HEK293T (cell line): ENCODE measurements at regions not wholly inside any gene's neighbourhood (a gene's known extent, or its start where the extent isn't known, plus 50 kb on each side); places are given as distances from the start of the nearest gene placed in this dataset.
"Not testable (repeated sequence)": the region's sequence is repeated elsewhere in the genome, so short reads cannot be mapped to it uniquely, and the experiment has no call there.

Source experiments
- CTCF ChIA-PET: fragments of 350-600 bp; formaldehyde crosslinking; extraction: SDS; loops from one replicate; lab custom pipeline; 2021; ENCODE audit warnings: antibody characterized with exemption, inconsistent platforms; lab: Yijun Ruan, JAX
- POLR2A ChIA-PET: fragments of 350-600 bp; formaldehyde crosslinking; extraction: SDS; loops from one replicate; lab custom pipeline; 2020; ENCODE audit warnings: antibody characterized with exemption, inconsistent platforms; lab: Yijun Ruan, JAX
- DNase-seq: peaks from one replicate; pipeline ENCODE4 v3.0.0; 2012; ENCODE audit warnings: mixed read lengths; ENCODE audit errors: extremely low spot score
- ARNT ChIP-seq: fragments of 450-650 bp; IDR thresholded peaks from 2 replicates; pipeline ENCODE4 v1.6.1; 2017; ENCODE audit warnings: mild to moderate bottlenecking
- BHLHE40 ChIP-seq: fragments of 450-650 bp; IDR thresholded peaks from 2 replicates; pipeline ENCODE4 v1.6.1; 2016; ENCODE audit warnings: mild to moderate bottlenecking, moderate library complexity, borderline replicate concordance
- CTBP1 ChIP-seq: fragments of 450-650 bp; IDR thresholded peaks from 2 replicates; pipeline ENCODE4 v1.6.1; 2016; ENCODE audit warnings: borderline replicate concordance
- ELF4 ChIP-seq: fragments of 450-650 bp; IDR thresholded peaks from 2 replicates; pipeline ENCODE4 v1.6.1; 2017; ENCODE audit warnings: antibody characterized with exemption
- FOXA1 ChIP-seq: fragments of 450-650 bp; IDR thresholded peaks from 2 replicates; pipeline ENCODE4 v1.6.1; 2016; ENCODE audit warnings: mild to moderate bottlenecking
- FOXK2 ChIP-seq: fragments of 450-650 bp; IDR thresholded peaks from 2 replicates; pipeline ENCODE4 v1.6.1; 2016; ENCODE audit warnings: mild to moderate bottlenecking
- FOXM1 ChIP-seq: fragments of 450-650 bp; IDR thresholded peaks from 2 replicates; pipeline ENCODE4 v1.6.1; 2017; ENCODE audit warnings: mild to moderate bottlenecking, borderline replicate concordance
- HDGF ChIP-seq: fragments of 450-650 bp; IDR thresholded peaks from 2 replicates; pipeline ENCODE4 v1.6.1; 2017; ENCODE audit warnings: antibody characterized with exemption, borderline replicate concordance
- L3MBTL2 ChIP-seq: fragments of 450-650 bp; conservative IDR thresholded peaks from 2 replicates; pipeline ENCODE4 v1.6.1; 2016; ENCODE audit warnings: mild to moderate bottlenecking
- LEF1 ChIP-seq: fragments of 450-650 bp; IDR thresholded peaks from 2 replicates; pipeline ENCODE4 v1.6.1; 2017; ENCODE audit warnings: mild to moderate bottlenecking, borderline replicate concordance
- NFRKB ChIP-seq: fragments of 450-650 bp; IDR thresholded peaks from 2 replicates; pipeline ENCODE4 v1.6.1; 2016; ENCODE audit warnings: mild to moderate bottlenecking, moderate library complexity
- SP1 ChIP-seq: fragments of 450-650 bp; IDR thresholded peaks from 2 replicates; pipeline ENCODE4 v1.6.1; 2017
- SUZ12 ChIP-seq: fragments of 450-650 bp; IDR thresholded peaks from 2 replicates; pipeline ENCODE4 v1.6.1; 2016; ENCODE audit warnings: mild to moderate bottlenecking
- TARDBP ChIP-seq: fragments of 450-650 bp; IDR thresholded peaks from 2 replicates; pipeline ENCODE4 v1.6.1; 2016
- ZNF384 ChIP-seq: fragments of 450-650 bp; IDR thresholded peaks from 2 replicates; pipeline ENCODE4 v1.6.1; 2016
- TF ChIP-seq, protein P1 (sequence below): fragments of 450-650 bp; IDR thresholded peaks from 2 replicates; pipeline ENCODE4 v1.6.1; 2016

DNA sequence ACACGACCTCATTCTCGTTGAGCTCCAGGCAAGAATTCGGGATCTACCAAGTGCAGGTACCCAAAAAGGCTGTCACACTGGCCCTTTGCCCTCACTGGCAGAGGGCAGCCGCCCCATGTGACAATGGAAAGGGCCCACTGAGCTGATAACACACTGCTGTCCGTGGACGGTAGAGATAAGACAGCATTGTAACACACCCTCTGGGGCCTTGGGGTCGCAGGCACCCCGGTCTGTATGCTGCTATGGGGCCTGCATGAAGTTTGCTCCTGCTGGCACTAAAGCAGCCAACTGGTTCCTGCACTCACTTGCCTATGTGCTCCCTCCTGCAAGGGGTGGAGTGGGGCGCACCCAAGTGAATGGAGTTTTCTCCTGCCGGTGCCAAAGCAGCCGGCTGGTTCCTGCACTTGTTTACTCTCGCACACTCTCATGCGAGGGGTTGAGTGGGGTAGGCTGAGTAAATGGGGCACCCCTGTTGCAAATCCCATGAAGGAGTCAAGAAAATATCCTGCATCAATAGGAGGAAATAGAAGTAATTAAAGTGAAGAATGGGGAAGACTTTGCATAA is 477.9 kb downstream of the ATP23 start:
- TF ChIP-seq ELF4 (no peak), SUZ12 (no peak), FOXM1 (no peak), L3MBTL2 (no peak), ZNF384 (no peak), SP1 (no peak), NFRKB (no peak), ARNT (no peak), TARDBP (no peak), CTBP1 (no peak), BHLHE40 (no peak), LEF1 (no peak), FOXA1 (no peak)
- CTCF ChIA-PET: interaction anchor here (1.5 kb wide), 1 partner anchor 21 kb away, joined by 3 read pairs; no protein-coding TSS in a partner anchor
- DNase-seq: no peak
- POLR2A ChIA-PET: no interaction called here

DNA sequence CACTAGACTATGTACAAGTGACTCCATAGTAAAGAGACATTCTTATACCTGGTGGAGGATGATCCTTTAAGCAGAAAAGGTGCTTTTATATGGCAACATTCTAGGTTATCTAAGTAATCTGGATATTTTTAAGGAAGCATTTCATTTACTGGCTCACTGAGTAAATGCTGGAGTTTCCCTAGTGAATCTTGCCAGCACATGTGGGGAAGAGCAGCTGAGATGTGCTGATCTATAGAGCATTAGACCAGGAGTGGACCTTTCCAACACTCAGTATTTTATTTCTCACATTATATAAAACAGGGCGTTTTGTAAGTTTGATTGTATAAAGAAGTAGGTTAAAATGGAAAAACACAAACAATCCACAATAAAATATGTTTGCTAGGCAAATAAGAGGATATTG is 478.5 kb downstream of the ATP23 start:
- ChIA-PET CTCF (no interaction called here), POLR2A (no interaction called here)
- TF ChIP-seq FOXA1 (no peak), HDGF (no peak), BHLHE40 (no peak), L3MBTL2 (no peak), FOXK2 (no peak), FOXM1 (no peak)
- TF ChIP-seq, protein P1, sequence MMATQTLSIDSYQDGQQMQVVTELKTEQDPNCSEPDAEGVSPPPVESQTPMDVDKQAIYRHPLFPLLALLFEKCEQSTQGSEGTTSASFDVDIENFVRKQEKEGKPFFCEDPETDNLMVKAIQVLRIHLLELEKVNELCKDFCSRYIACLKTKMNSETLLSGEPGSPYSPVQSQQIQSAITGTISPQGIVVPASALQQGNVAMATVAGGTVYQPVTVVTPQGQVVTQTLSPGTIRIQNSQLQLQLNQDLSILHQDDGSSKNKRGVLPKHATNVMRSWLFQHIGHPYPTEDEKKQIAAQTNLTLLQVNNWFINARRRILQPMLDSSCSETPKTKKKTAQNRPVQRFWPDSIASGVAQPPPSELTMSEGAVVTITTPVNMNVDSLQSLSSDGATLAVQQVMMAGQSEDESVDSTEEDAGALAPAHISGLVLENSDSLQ: no peak
- DNase-seq: no peak

DNA sequence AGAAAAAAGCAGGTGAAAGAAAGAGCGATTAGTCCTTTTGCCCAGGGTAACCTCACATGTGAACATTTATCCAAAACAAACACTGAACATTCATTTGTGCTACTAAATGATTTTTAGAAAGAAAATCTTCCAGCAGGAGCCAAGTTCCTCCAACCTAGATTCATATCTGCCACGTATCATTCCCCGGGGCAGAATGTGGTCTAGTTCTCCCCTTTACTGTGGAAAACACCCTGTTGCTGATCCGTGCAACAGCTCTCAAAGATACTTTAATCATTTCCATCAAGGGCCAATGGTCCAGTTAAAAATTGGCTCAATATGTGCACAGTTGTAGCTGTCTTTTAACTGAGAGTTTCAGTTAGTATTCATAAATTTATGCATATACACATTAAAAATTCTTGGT is 479.1 kb downstream of the ATP23 start:
- CTCF ChIA-PET: no interaction called here
- no peak for DNase-seq
- POLR2A ChIA-PET: no interaction called here
- TF ChIP-seq CTBP1: no peak
- TF ChIP-seq NFRKB: no peak
- no peak for TF ChIP-seq FOXK2
- TF ChIP-seq HDGF: no peak
- TF ChIP-seq ZNF384: no peak
- TF ChIP-seq ELF4: no peak
- TF ChIP-seq, protein P1: no peak
- TF ChIP-seq LEF1: no peak
- no peak for TF ChIP-seq SP1
- no peak for TF ChIP-seq SUZ12
- no peak for TF ChIP-seq FOXA1
- TF ChIP-seq L3MBTL2: no peak
- TF ChIP-seq BHLHE40: no peak
- TF ChIP-seq ARNT: no peak
- no peak for TF ChIP-seq TARDBP
- no peak for TF ChIP-seq FOXM1

- DNase-seq: no peak
- ChIA-PET POLR2A (interaction anchor here (0.8 kb wide), 1 partner anchor 18 kb away, joined by 3 read pairs; no protein-coding TSS in a partner anchor), CTCF (no interaction called here)
- TF ChIP-seq BHLHE40: no peak
- no peak for TF ChIP-seq HDGF
- no peak for TF ChIP-seq LEF1
- TF ChIP-seq ELF4: no peak
Observed at GRCh38 chr12:58421990-58422389, 480.6 kb downstream of the ATP23 start.

GRCh38 chr12:58424735-58425392 is 483.5 kb downstream of the ATP23 start:
- ChIA-PET POLR2A (no interaction called here), CTCF (no interaction called here)
- no peak for DNase-seq
- no peak for TF ChIP-seq FOXK2
- TF ChIP-seq CTBP1: no peak
- no peak for TF ChIP-seq LEF1
- no peak for TF ChIP-seq FOXA1
- TF ChIP-seq SUZ12: no peak
- TF ChIP-seq L3MBTL2: no peak
- TF ChIP-seq ELF4: no peak
- TF ChIP-seq BHLHE40: no peak
- TF ChIP-seq ARNT: no peak
- no peak for TF ChIP-seq NFRKB
- TF ChIP-seq FOXM1: no peak
- TF ChIP-seq, protein P1: no peak

DNA sequence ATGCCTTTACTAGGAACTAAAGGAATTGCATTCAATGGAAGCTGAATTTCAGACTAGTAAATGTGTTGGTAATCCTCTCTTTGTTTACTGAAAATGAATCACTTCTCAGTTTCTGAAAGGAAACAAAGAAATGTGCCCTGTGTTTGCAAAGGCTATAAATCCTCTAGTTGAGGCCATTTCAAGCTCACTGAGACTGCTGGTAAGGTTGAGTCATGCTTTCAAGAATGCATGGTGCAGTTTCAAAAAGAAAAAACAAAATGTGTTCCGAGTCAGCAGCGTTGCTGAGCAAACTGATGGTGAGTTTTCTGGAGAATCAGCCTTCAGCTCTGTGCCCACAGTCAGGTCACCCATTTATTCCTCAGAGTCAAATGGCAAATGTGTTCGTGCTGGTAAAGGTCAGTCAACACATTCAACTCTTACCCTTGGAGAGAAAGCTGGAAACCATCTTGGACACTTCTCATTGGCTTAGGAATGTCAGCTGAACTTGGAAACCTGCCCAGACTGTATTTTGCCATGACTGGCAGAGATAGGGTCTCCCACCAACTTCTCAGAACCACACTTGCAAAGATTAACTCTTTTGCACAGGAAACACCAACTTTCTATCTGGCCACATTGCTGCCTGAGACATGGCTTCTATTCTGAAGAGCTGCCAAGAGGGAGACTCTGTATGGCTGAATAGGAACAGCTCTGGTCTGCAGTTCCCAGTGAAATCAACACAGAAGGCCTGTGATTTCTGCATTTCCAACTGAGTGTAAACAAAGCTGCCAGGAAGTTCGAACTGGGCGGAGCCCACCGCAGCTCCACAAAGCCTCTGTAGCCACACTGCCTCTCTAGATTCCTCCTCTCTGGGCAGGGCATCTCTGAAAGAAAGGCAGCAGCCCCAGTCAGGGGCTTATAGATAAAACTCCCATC is 484.4 kb downstream of the ATP23 start:
- ChIA-PET POLR2A (no interaction called here), CTCF (interaction anchor here (0.9 kb wide), 1 partner anchor 115 kb away, joined by 3 read pairs; no protein-coding TSS in a partner anchor)
- TF ChIP-seq FOXK2: no peak
- no peak for TF ChIP-seq FOXM1
- no peak for TF ChIP-seq BHLHE40
- no peak for TF ChIP-seq SUZ12
- no peak for TF ChIP-seq L3MBTL2
- no peak for TF ChIP-seq FOXA1
- no peak for TF ChIP-seq ARNT
- no peak for TF ChIP-seq SP1
- no peak for TF ChIP-seq TARDBP
- no peak for DNase-seq

- CTCF ChIA-PET: interaction anchor here (0.6 to 0.9 kb wide), 2 partner anchors 13 to 114 kb away, joined by 3 to 5 read pairs; no protein-coding TSS in a partner anchor
- POLR2A ChIA-PET, DNase-seq: not testable (repeated sequence)
Observed at GRCh38 chr12:58426437-58426836, 485.1 kb downstream of the ATP23 start.
